KMS-11 (cell line): ENCODE measurements at regions not wholly inside any gene's neighbourhood (a gene's known extent, or its start where the extent isn't known, plus 50 kb on each side); places are given as distances from the start of the nearest gene placed in this dataset.

Experiments used
- H2AFZ ChIP-seq: fragments of 200-600 bp; sonication (generic); 2 replicates; pipeline ENCODE4 v1.6.1; 2016; ENCODE audit warnings: antibody characterized with exemption, mixed run types, low read depth
- H3K27ac ChIP-seq: fragments of 200-600 bp; sonication (generic); 2 replicates; pipeline ENCODE4 v1.6.1; 2016; ENCODE audit warnings: mild to moderate bottlenecking, mixed run types
- H3K27me3 ChIP-seq: fragments of 200-600 bp; sonication (generic); 2 replicates; pipeline ENCODE4 v1.6.1; 2017; ENCODE audit warnings: mild to moderate bottlenecking, low read depth, mixed run types, moderate library complexity; ENCODE audit not compliant: insufficient read depth
- H3K36me3 ChIP-seq: fragments of 200-600 bp; sonication (generic); 2 replicates; pipeline ENCODE4 v1.6.1; 2017; ENCODE audit warnings: mild to moderate bottlenecking, mixed run types; ENCODE audit not compliant: insufficient read depth
- H3K4me1 ChIP-seq: fragments of 200-600 bp; sonication (generic); 2 replicates; pipeline ENCODE4 v1.6.1; 2016; ENCODE audit warnings: mild to moderate bottlenecking, low read depth, mixed run types; ENCODE audit not compliant: poor library complexity, severe bottlenecking
- H3K4me2 ChIP-seq: fragments of 200-600 bp; sonication (generic); 2 replicates; pipeline ENCODE4 v1.7.0; 2016; ENCODE audit warnings: mild to moderate bottlenecking, mixed run types
- H3K4me3 ChIP-seq: fragments of 200-600 bp; sonication (generic); IDR thresholded peaks from 2 replicates; pipeline ENCODE4 v1.6.1; 2017; ENCODE audit warnings: low read depth, low read length, mixed read lengths; ENCODE audit not compliant: insufficient read depth
- H3K79me2 ChIP-seq: fragments of 200-600 bp; sonication (generic); 2 replicates; pipeline ENCODE4 v1.6.1; 2016; ENCODE audit warnings: low read depth, mixed run types; ENCODE audit not compliant: insufficient read depth
- H3K9ac ChIP-seq: fragments of 200-600 bp; sonication (generic); 2 replicates; pipeline ENCODE4 v1.6.1; 2016; ENCODE audit warnings: mild to moderate bottlenecking, mixed run types
- H4K20me1 ChIP-seq: fragments of 200-600 bp; sonication (generic); 2 replicates; pipeline ENCODE4 v1.6.1; 2016; ENCODE audit warnings: mild to moderate bottlenecking, mixed run types; ENCODE audit not compliant: insufficient read depth
- CTCF ChIP-seq: fragments of 200-600 bp; sonication (generic); conservative IDR thresholded peaks from 2 replicates; pipeline ENCODE4 v1.6.1; 2017; ENCODE audit warnings: low read depth, mild to moderate bottlenecking, antibody characterized with exemption, low read length, moderate library complexity, mixed read lengths

GRCh38 chr3:111359261-111360030, 182.6 kb upstream of the CD96 start:
- H3K36me3 ChIP-seq: no peaks in the 10 kb centered on the region
- no peaks in the 10 kb centered on the region for H3K4me1 ChIP-seq
- H3K27ac ChIP-seq: no peak overlapping the region
- no peak overlapping the region for H3K4me2 ChIP-seq
- no peaks in the 10 kb centered on the region for H3K27me3 ChIP-seq
- TF ChIP-seq CTCF: no peak
- no peak overlapping the region for H3K9ac ChIP-seq
- no peak overlapping the region for H2AFZ ChIP-seq
- H4K20me1 ChIP-seq: no peaks in the 10 kb centered on the region
- no peaks in the 10 kb centered on the region for H3K79me2 ChIP-seq
- no peak overlapping the region for H3K4me3 ChIP-seq

- H3K4me2 ChIP-seq: no peak overlapping the region
- H3K9ac ChIP-seq: no peak overlapping the region
- TF ChIP-seq CTCF: no peak
Observed at GRCh38 chr3:111362381-111363009, 179.5 kb upstream of the CD96 start.

GRCh38 chr3:111366515-111366914, 175.5 kb upstream of the CD96 start:
- no peaks in the 10 kb centered on the region for H3K36me3 ChIP-seq
- no peak overlapping the region for H3K9ac ChIP-seq
- H3K4me2 ChIP-seq: no peak overlapping the region
- TF ChIP-seq CTCF: no peak
- H3K4me3 ChIP-seq: no peak overlapping the region
- H3K27ac ChIP-seq: no peak overlapping the region
- H4K20me1 ChIP-seq: no peaks in the 10 kb centered on the region
- H3K4me1 ChIP-seq: no peaks in the 10 kb centered on the region
- H2AFZ ChIP-seq: no peak overlapping the region
- H3K27me3 ChIP-seq: no peaks in the 10 kb centered on the region
- H3K79me2 ChIP-seq: no peaks in the 10 kb centered on the region

More at GRCh38 chr3:111362381-111363009, 179.5 kb upstream of the CD96 start:
- no peaks in the 10 kb centered on the region for H3K36me3 ChIP-seq
- no peaks in the 10 kb centered on the region for H3K27me3 ChIP-seq
- H4K20me1 ChIP-seq: no peaks in the 10 kb centered on the region
- H3K4me3 ChIP-seq: no peak overlapping the region
- H3K79me2 ChIP-seq: no peaks in the 10 kb centered on the region
- no peaks in the 10 kb centered on the region for H3K4me1 ChIP-seq
- no peak overlapping the region for H3K27ac ChIP-seq
- no peak overlapping the region for H2AFZ ChIP-seq

DNA sequence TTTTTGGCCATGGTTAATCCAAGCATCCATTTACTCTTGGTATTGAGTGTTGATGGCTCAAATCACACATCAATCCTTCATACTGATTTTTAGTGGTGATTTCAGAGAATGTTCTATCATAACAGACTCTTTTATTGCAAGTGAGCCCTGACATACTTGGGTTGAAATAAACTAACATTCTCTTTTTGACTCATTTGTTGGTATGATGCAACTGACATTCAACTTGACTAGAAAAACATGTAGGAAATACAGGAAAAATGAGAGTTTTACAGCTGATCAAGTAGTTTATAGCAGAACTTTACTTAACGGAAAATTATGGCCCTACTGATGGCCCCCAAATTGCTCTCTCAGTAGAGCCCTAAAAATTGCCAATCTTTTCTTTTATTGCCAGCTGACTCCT, 173.9 kb upstream of the CD96 start:
- H3K4me2 ChIP-seq: no peak overlapping the region
- no peak overlapping the region for H3K4me3 ChIP-seq
- H3K36me3 ChIP-seq: no peaks in the 10 kb centered on the region
- no peak overlapping the region for H3K9ac ChIP-seq
- TF ChIP-seq CTCF: no peak
- no peaks in the 10 kb centered on the region for H4K20me1 ChIP-seq
- H3K27ac ChIP-seq: no peak overlapping the region
- H3K27me3 ChIP-seq: no peaks in the 10 kb centered on the region
- no peak overlapping the region for H2AFZ ChIP-seq
- H3K4me1 ChIP-seq: no peaks in the 10 kb centered on the region
- no peaks in the 10 kb centered on the region for H3K79me2 ChIP-seq
